ENCODE measurements at regions not wholly inside any gene's neighbourhood (a gene's known extent, or its start where the extent isn't known, plus 50 kb on each side); places are given as distances from the start of the nearest gene placed in this dataset.

DNA sequence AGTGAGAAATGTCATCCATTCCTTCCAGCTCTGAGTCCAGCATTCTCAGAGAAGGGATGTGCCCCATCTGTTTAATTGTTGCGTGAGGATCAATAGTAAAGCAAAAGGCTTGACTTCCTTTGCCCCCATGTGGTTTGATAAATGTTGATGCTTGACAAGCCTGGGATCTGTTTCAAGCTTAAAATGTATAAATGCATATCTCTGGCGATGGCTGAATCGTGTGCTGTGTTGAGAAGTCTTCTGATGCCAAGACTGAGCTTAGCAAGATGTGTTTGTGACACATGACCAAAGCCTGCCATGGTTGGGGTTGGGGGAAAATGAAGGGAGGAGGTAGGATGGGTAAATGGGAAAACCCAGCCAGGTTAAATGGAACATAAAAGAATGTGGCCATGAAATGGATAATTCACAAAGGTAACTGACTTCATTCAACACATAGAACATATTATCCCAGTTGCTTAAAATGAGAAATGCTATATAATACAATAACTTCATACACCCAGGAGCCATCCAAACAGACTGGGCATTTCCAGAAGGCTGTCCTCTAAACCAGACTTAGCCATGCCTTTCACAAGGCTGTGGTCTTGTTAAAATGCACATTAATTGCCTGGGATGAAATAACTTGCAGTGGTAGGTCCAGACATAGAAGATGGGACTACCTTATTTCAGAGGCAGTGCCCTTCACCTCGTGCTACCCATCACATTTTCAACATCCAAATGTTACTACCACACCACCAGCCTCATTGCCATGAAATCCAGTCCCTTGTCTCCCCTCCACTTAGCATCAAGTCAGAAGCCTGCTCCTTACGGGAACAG is 147.3 kb upstream of the PDE1C start:
- TF ChIP-seq POLR2AphosphoS5 (IDR thresholded peaks at IDR 0.05): no peak
- no peak for TF ChIP-seq POLR2A (IDR thresholded peaks at IDR 0.05)
- no peak for TF ChIP-seq EP300 (IDR thresholded peaks at IDR 0.05)
- no peak for TF ChIP-seq CTCF (IDR thresholded peaks at IDR 0.05)
- Histone ChIP-seq H3K27me3 (no peaks in the 10 kb centered on the region), H3K9me3 (no peaks in the 10 kb centered on the region), H3K27ac (no peak overlapping the region), H3K4me3 (no peak overlapping the region), H3K36me3 (no peaks in the 10 kb centered on the region), H3K4me1 (no peaks in the 10 kb centered on the region)
- ATAC-seq (ENCODE audit: low FRiP score in 2 of 2) (no peak), DNase-seq (no peak)
- WGBS, 2 donors: 69 to 77% methylated on average over 5 of the region's 5 CpGs

DNA sequence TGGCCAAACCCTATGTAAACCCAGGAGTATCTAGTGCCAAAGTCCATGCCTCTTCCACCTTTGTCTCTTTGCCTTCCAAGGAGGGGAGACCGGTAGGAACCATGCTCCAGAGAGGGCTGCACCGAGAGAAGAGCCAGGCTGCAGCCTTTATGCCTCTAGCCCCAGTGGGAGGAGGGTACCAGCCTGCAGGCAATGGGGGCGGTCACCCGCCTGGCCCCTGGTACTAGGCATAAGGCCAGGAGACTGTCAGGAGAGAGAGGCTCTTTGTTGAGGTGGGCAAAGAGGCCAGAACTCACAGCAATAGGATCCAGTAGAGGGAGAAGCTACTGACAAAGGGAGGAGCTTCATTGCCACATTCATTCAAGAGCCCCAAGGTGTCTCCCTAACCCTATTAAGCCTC is 146.6 kb upstream of the PDE1C start:
- Histone ChIP-seq H3K36me3 (no peaks in the 10 kb centered on the region), H3K9me3 (no peaks in the 10 kb centered on the region), H3K27me3 (no peaks in the 10 kb centered on the region), H3K27ac (no peak overlapping the region), H3K4me3 (no peak overlapping the region), H3K4me1 (no peaks in the 10 kb centered on the region)
- WGBS, 2 donors: 60 to 87% methylated on average over 1 to 4 of the region's 4 CpGs
- no peak for TF ChIP-seq POLR2A (IDR thresholded peaks at IDR 0.05)
- no peak for TF ChIP-seq POLR2AphosphoS5 (IDR thresholded peaks at IDR 0.05)
- TF ChIP-seq CTCF (IDR thresholded peaks at IDR 0.05): no peak
- TF ChIP-seq EP300 (IDR thresholded peaks at IDR 0.05): no peak
- ATAC-seq (ENCODE audit: low FRiP score in 2 of 2): no peak
- no peak for DNase-seq

DNA sequence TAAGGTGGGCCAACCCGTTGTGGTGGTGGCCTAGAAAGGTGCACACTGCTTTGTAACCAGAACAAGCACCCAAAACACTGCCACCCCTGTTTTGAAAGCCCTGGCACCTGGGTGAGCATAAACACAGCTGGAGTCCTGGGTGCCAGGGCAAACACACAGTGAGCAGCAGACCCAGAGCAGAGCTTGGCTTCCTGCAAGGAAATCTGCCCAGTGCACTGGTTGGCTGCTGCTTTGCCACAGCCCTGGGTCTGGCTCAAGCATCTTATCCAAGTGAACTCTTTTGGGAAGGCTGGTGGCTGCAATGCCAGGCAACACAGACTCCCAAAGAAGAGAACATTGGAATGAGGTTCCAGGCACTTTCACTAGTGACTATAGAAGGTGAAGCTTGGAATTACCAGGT is 145.5 kb upstream of the PDE1C start:
- ATAC-seq (ENCODE audit: low FRiP score in 2 of 2) (no peak), DNase-seq (no peak)
- no peaks in the 10 kb centered on the region for H3K4me1 ChIP-seq
- no peaks in the 10 kb centered on the region for H3K9me3 ChIP-seq
- TF ChIP-seq POLR2A (IDR thresholded peaks at IDR 0.05) (no peak), POLR2AphosphoS5 (IDR thresholded peaks at IDR 0.05) (no peak), EP300 (IDR thresholded peaks at IDR 0.05) (no peak)
- H3K4me3 ChIP-seq: no peak overlapping the region
- H3K27ac ChIP-seq: no peak overlapping the region
- H3K27me3 ChIP-seq: no peaks in the 10 kb centered on the region
- no peaks in the 10 kb centered on the region for H3K36me3 ChIP-seq
- 54 to 90% methylated on average over 1 of the region's 1 CpG for WGBS, 2 donors

DNA sequence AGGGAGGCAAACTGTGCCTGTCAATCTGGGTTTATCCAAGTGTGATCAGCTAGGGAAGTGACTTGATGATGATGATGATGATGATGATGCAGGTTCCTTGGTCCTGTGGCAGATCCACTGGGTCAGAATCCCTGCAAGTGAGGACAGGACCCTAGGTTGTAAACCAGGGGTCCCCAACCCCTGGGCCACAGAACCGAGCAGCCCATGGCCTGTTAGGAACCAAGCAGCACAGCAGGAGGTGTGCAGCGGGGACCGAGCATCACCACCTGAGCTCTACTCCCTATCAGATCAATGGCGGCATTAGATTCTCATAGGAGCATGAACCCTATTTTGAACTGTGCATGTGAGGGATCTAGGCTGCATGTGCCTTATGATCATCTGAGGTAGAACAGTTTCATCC is 144.7 kb upstream of the PDE1C start:
- Histone ChIP-seq H3K36me3 (no peaks in the 10 kb centered on the region), H3K9me3 (no peaks in the 10 kb centered on the region), H3K27ac (no peak overlapping the region), H3K27me3 (no peaks in the 10 kb centered on the region), H3K4me3 (no peak overlapping the region), H3K4me1 (no peaks in the 10 kb centered on the region)
- DNase-seq (no peak), ATAC-seq (ENCODE audit: low FRiP score in 2 of 2) (no peak)
- TF ChIP-seq CTCF (IDR thresholded peaks at IDR 0.05) (no peak), EP300 (IDR thresholded peaks at IDR 0.05) (no peak), POLR2A (IDR thresholded peaks at IDR 0.05) (no peak), POLR2AphosphoS5 (IDR thresholded peaks at IDR 0.05) (no peak)
- 89 to 96% methylated on average over 3 to 4 of the region's 4 CpGs for WGBS, 2 donors

DNA sequence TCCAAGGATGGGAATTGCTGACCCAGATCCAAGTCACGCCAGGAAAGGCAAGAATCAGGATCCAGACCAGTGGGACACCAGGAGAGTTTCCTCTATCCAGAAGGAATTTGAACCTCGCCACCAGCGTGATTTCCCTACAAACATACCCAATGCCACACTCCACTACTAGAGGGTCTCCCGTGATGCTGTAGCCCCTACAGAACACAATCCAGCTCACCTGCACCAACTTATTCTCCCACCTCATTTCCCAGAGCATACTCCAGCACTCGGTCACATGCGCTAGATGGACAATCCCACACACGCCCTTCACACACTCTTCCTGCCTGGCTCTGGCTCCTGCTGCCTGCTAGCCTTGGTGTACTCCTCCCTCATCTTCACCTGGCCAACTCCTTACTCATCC is 142.1 kb upstream of the PDE1C start:
- no peaks in the 10 kb centered on the region for H3K9me3 ChIP-seq
- ATAC-seq (ENCODE audit: low FRiP score in 2 of 2) (no peak), DNase-seq (no peak)
- no peaks in the 10 kb centered on the region for H3K4me1 ChIP-seq
- 76 to 78% methylated on average over 7 of the region's 7 CpGs for WGBS, 2 donors
- H3K27ac ChIP-seq: no peak overlapping the region
- no peaks in the 10 kb centered on the region for H3K36me3 ChIP-seq
- no peaks in the 10 kb centered on the region for H3K27me3 ChIP-seq
- TF ChIP-seq POLR2A (IDR thresholded peaks at IDR 0.05) (no peak), EP300 (IDR thresholded peaks at IDR 0.05) (no peak), CTCF (IDR thresholded peaks at IDR 0.05) (no peak), POLR2AphosphoS5 (IDR thresholded peaks at IDR 0.05) (no peak)
- H3K4me3 ChIP-seq: no peak overlapping the region
